GM12878 (cell line): ENCODE measurements at regions not wholly inside any gene's neighbourhood (a gene's known extent, or its start where the extent isn't known, plus 50 kb on each side); places are given as distances from the start of the nearest gene placed in this dataset.

Source experiments
- ATAC-seq: fragments of 200-7000 bp; cut with Tn5 transposase; 3 replicates; pipeline ENCODE4 v1.9.1; 2020; ENCODE audit warnings: mild to moderate bottlenecking, moderate library complexity
- BruUV-seq: library from RNA; stranded (reverse); fragments of 400-500 nt; replicated peaks from 2 replicates; lab custom pipeline; 2021; lab: Mats Ljungman, UMichigan
- CTCF ChIA-PET: fragments of 300-600 bp; sonication (Branson Sonifier 250); formaldehyde crosslinking; extraction: SDS; loops from one replicate; lab custom pipeline; 2021; ENCODE audit warnings: inconsistent platforms; lab: Yijun Ruan, JAX
- POLR2A ChIA-PET: fragments of 350-600 bp; formaldehyde crosslinking; extraction: SDS; loops from one replicate; lab custom pipeline; 2021; ENCODE audit warnings: inconsistent platforms; lab: Charles Lee
- RAD21 ChIA-PET: fragments of 300-600 bp; sonication (Branson Sonifier 250); formaldehyde crosslinking; loops from one replicate; lab custom pipeline; 2023; ENCODE audit warnings: antibody characterized with exemption; ENCODE audit not compliant: unreplicated experiment; lab: Charles Lee
- SMC1A ChIA-PET: fragments of 300-600 bp; sonication (Branson Sonifier 250); formaldehyde crosslinking; loops from one replicate; lab custom pipeline; 2023; ENCODE audit not compliant: unreplicated experiment, uncharacterized antibody; lab: Charles Lee
- DNase-seq: peaks from one replicate; pipeline ENCODE4 v3.0.0-alpha.2; 2011; ENCODE audit warnings: low read depth, low spot score
- FAIRE-seq: peaks from 3 replicates; lab custom pipeline; 2011; peaks lifted over from hg19 to GRCh38; lab: Jason Lieb, UNC
- H2AFZ ChIP-seq: 2 replicates; pipeline ENCODE4 v1.6.0; 2011; ENCODE audit warnings: low read depth, low read length, control low read depth; ENCODE audit not compliant: control insufficient read depth
- H3K27ac ChIP-seq: 2 replicates; pipeline ENCODE4 v1.5.1; 2011; ENCODE audit warnings: control low read depth; ENCODE audit not compliant: control insufficient read depth, insufficient read depth
- H3K27me3 ChIP-seq, 2 experiments: replicated peaks in 1 of 2; 2 replicates each; pipeline versions ENCODE4 v1.6.0 to v1.6.1; 2011; ENCODE audit warnings: low read length in 1 of 2; ENCODE audit not compliant: control insufficient read depth in 2 of 2, insufficient read depth in 2 of 2
- H3K36me3 ChIP-seq, 2 experiments: 2 replicates each; pipeline ENCODE4 v1.5.1; 2011; ENCODE audit warnings: low read length in 1 of 2; ENCODE audit not compliant: control insufficient read depth in 2 of 2, insufficient read depth in 2 of 2
- H3K4me1 ChIP-seq: 2 replicates; pipeline ENCODE4 v1.6.1; 2011; ENCODE audit warnings: mild to moderate bottlenecking, low read length, moderate library complexity, mixed read lengths; ENCODE audit not compliant: control insufficient read depth, insufficient read depth
- H3K4me2 ChIP-seq: 2 replicates; pipeline ENCODE4 v1.6.0; 2011; ENCODE audit warnings: control low read depth; ENCODE audit not compliant: control insufficient read depth, insufficient read depth
- H3K4me3 ChIP-seq: fragments of 200-600 bp; sonication (generic); 2 replicates; pipeline ENCODE4 v1.5.1; 2016
- H3K79me2 ChIP-seq: 2 replicates; pipeline ENCODE4 v1.6.0; 2011; ENCODE audit warnings: low read length; ENCODE audit not compliant: control insufficient read depth, insufficient read depth
- H3K9ac ChIP-seq: 2 replicates; pipeline ENCODE4 v1.8.0; 2011; ENCODE audit warnings: low read length, control low read depth, mixed read lengths; ENCODE audit not compliant: control insufficient read depth, insufficient read depth
- H3K9me3 ChIP-seq: replicated peaks from 3 replicates; pipeline ENCODE4 v1.5.1; 2011; ENCODE audit warnings: mild to moderate bottlenecking, low read length; ENCODE audit not compliant: control insufficient read depth, insufficient read depth
- H4K20me1 ChIP-seq: 2 replicates; pipeline ENCODE4 v1.6.0; 2011; ENCODE audit not compliant: control insufficient read depth, insufficient read depth
- EP300 ChIP-seq, 2 experiments: fragments of 150-350 bp in 1 of 2; IDR thresholded peaks; 2 replicates each; pipeline ENCODE4 v1.6.1; 2011 to 2012; ENCODE audit warnings: low read depth in 2 of 2, low read length in 2 of 2, borderline replicate concordance in 1 of 2, improper control_type of control experiment in 1 of 2, inconsistent platforms in 1 of 2; ENCODE audit not compliant: control insufficient read depth in 1 of 2
- ETV6 ChIP-seq, 2 experiments: fragments of 450-650 bp in 1 of 2; IDR thresholded peaks in 1 of 2; conservative IDR thresholded peaks in 1 of 2; 2 replicates each; pipeline ENCODE4 v1.6.1; 2014; ENCODE audit warnings: antibody characterized with exemption in 1 of 2, borderline replicate concordance in 1 of 2, low read depth in 1 of 2, mild to moderate bottlenecking in 1 of 2, moderate library complexity in 1 of 2
- EZH2 ChIP-seq: IDR thresholded peaks from 2 replicates; pipeline ENCODE4 v1.6.1; 2012; ENCODE audit warnings: low read depth, mild to moderate bottlenecking, control low read depth, inconsistent platforms, low read length, borderline replicate concordance; ENCODE audit not compliant: control insufficient read depth
- FOXM1 ChIP-seq: IDR thresholded peaks from 2 replicates; pipeline ENCODE4 v1.6.1; 2012; ENCODE audit warnings: low read depth, mild to moderate bottlenecking, inconsistent platforms, low read length, moderate library complexity
- JUNB ChIP-seq: IDR thresholded peaks from 2 replicates; pipeline ENCODE4 v1.6.1; 2016; ENCODE audit warnings: antibody characterized with exemption, mild to moderate bottlenecking
- MTA2 ChIP-seq: fragments of 450-650 bp; IDR thresholded peaks from 2 replicates; pipeline ENCODE4 v1.6.1; 2016; ENCODE audit warnings: low read depth, mild to moderate bottlenecking, moderate library complexity
- POLR2AphosphoS5 ChIP-seq: IDR thresholded peaks from 2 replicates; pipeline ENCODE4 v1.6.1; 2011; ENCODE audit warnings: mild to moderate bottlenecking, low read length, inconsistent platforms
- RAD51 ChIP-seq: fragments of 450-650 bp; IDR thresholded peaks from 2 replicates; pipeline ENCODE4 v1.6.1; 2016; ENCODE audit warnings: moderate library complexity, mild to moderate bottlenecking, inconsistent platforms
- SMAD1 ChIP-seq: fragments of 450-650 bp; IDR thresholded peaks from 2 replicates; pipeline ENCODE4 v1.6.1; 2018; ENCODE audit warnings: mild to moderate bottlenecking, low read depth; ENCODE audit not compliant: partially characterized antibody
- TBL1XR1 ChIP-seq: IDR thresholded peaks from 2 replicates; pipeline ENCODE4 v1.6.1; 2012; ENCODE audit warnings: low read depth, low read length, improper control_type of control experiment
- ZNF24 ChIP-seq: fragments of 450-650 bp; IDR thresholded peaks from 2 replicates; pipeline ENCODE4 v1.6.1; 2017; ENCODE audit warnings: antibody characterized with exemption, mild to moderate bottlenecking
- ZNF384 ChIP-seq: IDR thresholded peaks from 2 replicates; pipeline ENCODE4 v1.6.1; 2012; ENCODE audit warnings: low read depth, mild to moderate bottlenecking, low read length, improper control_type of control experiment, borderline replicate concordance
- WGBS: methylation state at CpG from one replicate; pipeline ENCODE4 v1.1.6; 2016; ENCODE audit warnings: low lambda C conversion rate; ENCODE audit not compliant: insufficient replicate concordance, insufficient coverage; ENCODE audit errors: missing lambda C conversion rate; 5-methylcytosine and 5-hydroxymethylcytosine counted together
- in situ Hi-C: fragments of 300-500 bp; cut with MboI; formaldehyde crosslinking; loops from 9 replicates; pipeline ENCODE4 v1.14.3; 2018; ENCODE audit warnings: mixed read lengths
- intact Hi-C: fragments of 100-400 bp; cut with micrococcal nuclease; formaldehyde crosslinking; loops from one replicate; pipeline ENCODE4 v1.14.2; 2022; ENCODE audit not compliant: unreplicated experiment
- TF ChIP-seq, protein P1 (sequence below): fragments of 450-650 bp; IDR thresholded peaks from 2 replicates; pipeline ENCODE4 v1.6.1; 2017; ENCODE audit warnings: borderline replicate concordance

DNA sequence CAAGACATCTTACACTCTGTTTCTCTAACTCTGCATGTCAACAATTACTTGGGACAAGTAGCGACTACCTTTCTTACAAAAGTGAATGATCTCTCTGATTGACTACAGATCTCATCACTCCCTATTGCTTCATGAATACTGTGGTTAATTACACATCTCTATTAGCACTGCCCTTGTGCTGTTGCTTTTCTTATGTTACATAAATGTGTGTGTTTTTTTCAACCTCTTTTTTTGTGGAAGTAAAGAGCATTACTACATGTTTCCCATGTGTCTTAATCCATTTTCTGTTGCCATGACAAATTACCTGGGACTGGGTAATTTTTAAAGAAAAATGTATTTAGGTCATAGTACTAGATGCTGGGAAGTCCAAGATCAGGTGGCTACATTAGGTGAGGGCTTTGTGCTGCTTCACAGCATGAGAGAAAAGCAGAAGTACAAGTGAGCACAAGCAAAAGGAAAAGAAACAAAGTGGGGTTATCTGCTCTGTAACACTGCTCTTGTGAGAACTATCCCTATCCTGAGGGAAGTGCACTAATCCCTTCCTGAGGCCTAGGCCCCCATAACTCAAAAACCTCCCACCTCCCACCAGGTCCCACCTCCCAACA lies 298.2 kb upstream of the SATB1 start:
- H3K4me3 ChIP-seq: no peak overlapping the region

More for the DNA sequence above, 298.2 kb upstream of the SATB1 start:
- DNase-seq: no peak
- no peaks in the 10 kb centered on the region for H4K20me1 ChIP-seq
- POLR2A ChIA-PET: no interaction called here
- H3K4me2 ChIP-seq: no peak overlapping the region
- no peak; the same call in 2 of the 3 replicates for ATAC-seq
- no TSS peak for BruUV-seq
- SMC1A ChIA-PET: interaction anchor here (0.9 kb wide), 1 partner anchor 10 kb away, joined by 3 read pairs; no protein-coding TSS in a partner anchor
- intact Hi-C loops: no loop called here
- H3K27me3 ChIP-seq: no peaks in the 10 kb centered on the region; a peak in 1 of 4 replicates
- CTCF ChIA-PET: interaction anchor here (1.2 to 2.2 kb wide), 2 partner anchors 8 to 12 kb away, joined by 3 to 6 read pairs; no protein-coding TSS in a partner anchor
- TF ChIP-seq ZNF24 (no peak), EP300 (IDR thresholded peaks at IDR 0.05; ENCODE audit: borderline replicate concordance in 1 of 2, control insufficient read depth in 1 of 2, low read depth in 2 of 2, low read length in 2 of 2) (no peak), MTA2 (no peak), FOXM1 (no peak), EZH2 (no peak), JUNB (no peak), TBL1XR1 (no peak), SMAD1 (no peak), POLR2AphosphoS5 (no peak), RAD51 (no peak), ETV6 (conservative IDR thresholded peaks at IDR 0.05 in 1 of 2, IDR thresholded peaks at IDR 0.05 in 1 of 2; ENCODE audit: borderline replicate concordance in 1 of 2, low read depth in 1 of 2) (no peak), ZNF384 (no peak)
- TF ChIP-seq, protein P1, sequence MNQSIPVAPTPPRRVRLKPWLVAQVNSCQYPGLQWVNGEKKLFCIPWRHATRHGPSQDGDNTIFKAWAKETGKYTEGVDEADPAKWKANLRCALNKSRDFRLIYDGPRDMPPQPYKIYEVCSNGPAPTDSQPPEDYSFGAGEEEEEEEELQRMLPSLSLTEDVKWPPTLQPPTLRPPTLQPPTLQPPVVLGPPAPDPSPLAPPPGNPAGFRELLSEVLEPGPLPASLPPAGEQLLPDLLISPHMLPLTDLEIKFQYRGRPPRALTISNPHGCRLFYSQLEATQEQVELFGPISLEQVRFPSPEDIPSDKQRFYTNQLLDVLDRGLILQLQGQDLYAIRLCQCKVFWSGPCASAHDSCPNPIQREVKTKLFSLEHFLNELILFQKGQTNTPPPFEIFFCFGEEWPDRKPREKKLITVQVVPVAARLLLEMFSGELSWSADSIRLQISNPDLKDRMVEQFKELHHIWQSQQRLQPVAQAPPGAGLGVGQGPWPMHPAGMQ: no peak
- no peak overlapping the region for H3K27ac ChIP-seq
- H3K4me1 ChIP-seq: no peaks in the 10 kb centered on the region
- no peak for FAIRE-seq
- H3K79me2 ChIP-seq: no peaks in the 10 kb centered on the region
- in situ Hi-C loops: no loop called here
- H3K36me3 ChIP-seq: no peaks in the 10 kb centered on the region
- no peaks in the 10 kb centered on the region; the same call in 2 of the 3 replicates for H3K9me3 ChIP-seq
- H2AFZ ChIP-seq: no peak overlapping the region
- no peak overlapping the region for H3K9ac ChIP-seq
- 45% methylated on average over 1 of the region's 1 CpG for WGBS
- RAD21 ChIA-PET: no interaction called here
